ENCODE measurements at regions not wholly inside any gene's neighbourhood (a gene's known extent, or its start where the extent isn't known, plus 50 kb on each side); places are given as distances from the start of the nearest gene placed in this dataset.

DNA sequence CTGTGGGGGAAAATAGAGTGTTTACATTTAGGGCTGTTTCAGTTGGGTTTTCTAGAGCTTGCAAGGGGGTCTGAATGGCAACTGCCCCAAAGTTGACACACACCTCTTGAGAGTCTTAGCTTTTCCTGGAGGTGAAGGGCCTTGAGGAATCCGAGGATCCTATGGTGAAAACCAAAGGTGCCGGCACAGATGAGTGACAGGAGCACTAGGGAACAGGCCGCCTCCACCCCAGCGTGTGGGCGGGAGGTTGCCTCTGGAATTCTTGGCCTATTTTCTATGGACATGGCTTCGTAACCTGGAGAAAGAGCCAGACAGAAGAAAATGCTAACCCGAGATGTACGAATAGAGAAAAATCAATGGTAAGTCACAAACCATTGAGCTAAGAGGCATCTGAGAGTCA, 283.2 kb upstream of the FOXQ1 start:
- TF ChIP-seq, protein P1, sequence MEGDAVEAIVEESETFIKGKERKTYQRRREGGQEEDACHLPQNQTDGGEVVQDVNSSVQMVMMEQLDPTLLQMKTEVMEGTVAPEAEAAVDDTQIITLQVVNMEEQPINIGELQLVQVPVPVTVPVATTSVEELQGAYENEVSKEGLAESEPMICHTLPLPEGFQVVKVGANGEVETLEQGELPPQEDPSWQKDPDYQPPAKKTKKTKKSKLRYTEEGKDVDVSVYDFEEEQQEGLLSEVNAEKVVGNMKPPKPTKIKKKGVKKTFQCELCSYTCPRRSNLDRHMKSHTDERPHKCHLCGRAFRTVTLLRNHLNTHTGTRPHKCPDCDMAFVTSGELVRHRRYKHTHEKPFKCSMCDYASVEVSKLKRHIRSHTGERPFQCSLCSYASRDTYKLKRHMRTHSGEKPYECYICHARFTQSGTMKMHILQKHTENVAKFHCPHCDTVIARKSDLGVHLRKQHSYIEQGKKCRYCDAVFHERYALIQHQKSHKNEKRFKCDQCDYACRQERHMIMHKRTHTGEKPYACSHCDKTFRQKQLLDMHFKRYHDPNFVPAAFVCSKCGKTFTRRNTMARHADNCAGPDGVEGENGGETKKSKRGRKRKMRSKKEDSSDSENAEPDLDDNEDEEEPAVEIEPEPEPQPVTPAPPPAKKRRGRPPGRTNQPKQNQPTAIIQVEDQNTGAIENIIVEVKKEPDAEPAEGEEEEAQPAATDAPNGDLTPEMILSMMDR (IDR thresholded peaks at IDR 0.05; ENCODE audit: insufficient read depth, low read depth, low read length, missing control alignments) = no peak
- no peak for DNase-seq (ENCODE audit: low read depth)
- no peak overlapping the region for H3K4me3 ChIP-seq (ENCODE audit: low read depth, low read length)

DNA sequence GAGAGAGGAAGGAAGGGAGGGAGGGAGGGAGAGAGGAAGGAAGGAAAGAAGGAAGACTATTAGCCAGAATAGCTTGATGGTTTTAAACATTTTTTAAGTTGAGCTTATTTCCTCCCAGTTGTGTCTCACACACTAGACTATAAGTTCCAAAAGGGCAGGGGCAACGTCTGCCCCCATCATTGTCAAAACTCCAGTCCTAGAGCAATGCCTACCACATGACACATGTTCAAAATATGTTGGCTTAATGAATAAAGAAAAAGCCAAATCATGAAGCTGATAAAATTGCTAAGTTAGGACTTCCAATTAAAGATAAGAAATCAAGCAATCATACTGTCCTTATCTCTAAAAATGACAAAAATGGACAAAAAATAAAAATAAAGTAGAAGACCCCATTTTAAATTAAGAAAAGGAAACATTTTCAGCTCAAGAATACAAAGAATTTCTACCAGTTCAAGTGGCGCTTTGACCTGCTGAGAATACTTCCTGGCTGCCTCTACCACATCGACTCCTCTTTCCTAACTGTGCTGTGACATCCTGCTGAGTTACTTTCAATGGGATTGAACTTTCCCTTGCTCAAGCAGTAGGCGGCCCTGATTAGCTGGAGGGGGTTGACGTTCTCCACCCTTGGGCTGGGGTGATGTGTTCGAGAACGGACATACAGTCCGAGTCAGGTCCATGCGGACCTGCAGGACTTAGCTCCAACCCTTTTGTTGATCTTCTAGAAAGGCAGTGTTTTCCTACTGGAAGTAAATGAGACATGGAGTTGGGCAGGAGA, 283.9 kb upstream of the FOXQ1 start:
- no peak for DNase-seq (ENCODE audit: low read depth)
- TF ChIP-seq, protein P1 (IDR thresholded peaks at IDR 0.05; ENCODE audit: insufficient read depth, low read depth, low read length, missing control alignments) = no peak
- no peak overlapping the region for H3K4me3 ChIP-seq (ENCODE audit: low read depth, low read length)

- TF ChIP-seq, protein P1 (IDR thresholded peaks at IDR 0.05; ENCODE audit: insufficient read depth, low read depth, low read length, missing control alignments) = no peak
- no peak for DNase-seq (ENCODE audit: low read depth)
- no peak overlapping the region for H3K4me3 ChIP-seq (ENCODE audit: low read depth, low read length)
These were observed 284.6 kb upstream of the FOXQ1 start for GRCh38 chr6:1027109-1027794.

- TF ChIP-seq, protein P1 (IDR thresholded peaks at IDR 0.05; ENCODE audit: insufficient read depth, low read depth, low read length, missing control alignments) = no peak
- no peak for DNase-seq (ENCODE audit: low read depth)
- H3K4me3 ChIP-seq (ENCODE audit: low read depth, low read length) = no peak overlapping the region
These were observed 286.1 kb upstream of the FOXQ1 start for GRCh38 chr6:1025821-1026220.

DNA sequence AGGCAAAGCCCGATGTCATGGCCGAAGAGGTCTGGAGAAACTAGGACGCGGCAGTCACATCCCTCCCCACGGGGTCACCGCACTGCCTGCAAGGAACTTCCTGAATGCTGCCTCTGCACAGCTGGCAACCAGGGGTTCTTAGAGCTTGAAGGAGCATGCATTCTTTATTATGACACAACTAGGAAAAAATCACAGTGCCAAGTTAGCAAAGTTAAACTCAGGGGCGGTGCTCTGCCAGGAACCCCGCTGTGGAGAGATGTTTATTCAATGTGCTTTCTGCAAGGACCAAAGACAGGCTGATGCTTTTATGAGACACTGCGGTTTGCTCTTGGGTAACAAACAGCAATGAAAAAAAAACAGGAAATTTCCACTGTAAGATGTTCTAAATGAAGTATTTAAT, 287.3 kb upstream of the FOXQ1 start:
- TF ChIP-seq, protein P1 (IDR thresholded peaks at IDR 0.05; ENCODE audit: insufficient read depth, low read depth, low read length, missing control alignments) = no peak
- no peak for DNase-seq (ENCODE audit: low read depth)

DNA sequence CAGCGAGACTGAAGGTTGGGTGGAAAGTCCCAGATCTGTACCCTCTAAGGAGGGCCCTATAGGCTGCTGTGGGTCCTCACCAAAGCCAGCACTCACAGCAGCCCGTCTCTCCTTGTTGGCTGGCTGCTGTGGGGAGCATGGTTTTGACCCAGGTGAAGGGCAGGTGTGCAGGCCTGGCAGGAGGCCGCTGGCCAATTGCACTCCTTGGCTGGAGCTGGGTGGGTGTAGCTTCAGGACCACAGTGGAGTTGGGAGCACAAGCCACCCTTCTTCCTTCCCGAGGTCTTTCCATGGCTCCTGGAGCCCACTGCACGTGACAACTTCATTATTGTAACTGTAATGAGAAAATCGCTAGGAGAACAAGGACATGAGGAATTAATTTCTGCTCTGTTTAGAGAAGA, 287.7 kb upstream of the FOXQ1 start:
- TF ChIP-seq, protein P1 (IDR thresholded peaks at IDR 0.05; ENCODE audit: insufficient read depth, low read depth, low read length, missing control alignments) = no peak
- H3K4me3 ChIP-seq (ENCODE audit: low read depth, low read length) = no peak overlapping the region
- DNase-seq (ENCODE audit: low read depth) = no peak

More for the DNA sequence above, 287.3 kb upstream of the FOXQ1 start:
- no peak overlapping the region for H3K4me3 ChIP-seq (ENCODE audit: low read depth, low read length)
